HG03280 (cell line): ENCODE measurements at regions not wholly inside any gene's neighbourhood (a gene's known extent, or its start where the extent isn't known, plus 50 kb on each side); places are given as distances from the start of the nearest gene placed in this dataset.
"Not testable (repeated sequence)": the region's sequence is repeated elsewhere in the genome, so short reads cannot be mapped to it uniquely, and the experiment has no call there.

Experiments
- ATAC-seq: cut with Tn5 transposase; IDR thresholded peaks from one replicate; pipeline ENCODE4 v1.9.1; 2021; ENCODE audit warnings: mild to moderate bottlenecking, moderate library complexity; ENCODE audit not compliant: unreplicated experiment

DNA sequence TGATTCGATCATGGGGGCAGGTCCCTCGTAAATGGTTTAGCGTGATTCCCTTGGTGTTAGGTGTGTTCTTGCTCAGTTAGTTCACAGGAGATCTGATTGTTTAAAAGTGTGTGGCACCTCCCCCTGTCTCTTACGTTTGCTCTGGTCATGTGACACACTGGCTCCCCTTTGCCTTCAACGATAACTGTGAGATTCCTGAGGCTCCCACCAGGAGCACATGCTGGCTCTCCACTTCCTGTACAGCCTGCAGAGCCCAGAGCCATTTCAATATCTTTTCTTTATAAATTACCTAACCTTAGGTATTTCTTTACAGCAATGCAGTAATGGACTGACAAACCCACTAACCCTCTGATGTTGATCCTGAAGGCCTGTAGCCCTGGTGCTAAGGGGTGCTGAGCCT lies 141.9 kb downstream of the FCRL5 start:
- ATAC-seq = no peak

DNA sequence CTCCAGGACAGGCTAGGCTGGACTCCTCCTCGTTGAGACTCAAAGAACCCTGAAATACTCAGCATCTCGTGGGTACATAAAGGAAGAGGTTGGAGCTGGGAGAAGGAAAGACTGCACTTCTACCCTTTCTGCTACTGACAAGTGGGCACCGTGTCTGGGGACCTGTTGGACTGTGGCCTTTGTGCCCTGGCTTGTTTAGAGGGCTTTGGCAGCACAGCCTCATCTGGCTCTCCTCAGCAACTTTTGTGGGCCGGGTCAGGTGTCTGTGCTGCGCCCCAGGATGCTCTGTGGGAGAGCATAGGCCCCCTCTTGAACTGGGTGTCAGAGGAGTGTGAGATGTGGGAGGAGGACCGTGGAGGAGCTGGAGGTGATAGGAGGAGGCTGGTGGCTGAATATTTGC lies 142.4 kb downstream of the FCRL5 start:
- ATAC-seq = no peak

DNA sequence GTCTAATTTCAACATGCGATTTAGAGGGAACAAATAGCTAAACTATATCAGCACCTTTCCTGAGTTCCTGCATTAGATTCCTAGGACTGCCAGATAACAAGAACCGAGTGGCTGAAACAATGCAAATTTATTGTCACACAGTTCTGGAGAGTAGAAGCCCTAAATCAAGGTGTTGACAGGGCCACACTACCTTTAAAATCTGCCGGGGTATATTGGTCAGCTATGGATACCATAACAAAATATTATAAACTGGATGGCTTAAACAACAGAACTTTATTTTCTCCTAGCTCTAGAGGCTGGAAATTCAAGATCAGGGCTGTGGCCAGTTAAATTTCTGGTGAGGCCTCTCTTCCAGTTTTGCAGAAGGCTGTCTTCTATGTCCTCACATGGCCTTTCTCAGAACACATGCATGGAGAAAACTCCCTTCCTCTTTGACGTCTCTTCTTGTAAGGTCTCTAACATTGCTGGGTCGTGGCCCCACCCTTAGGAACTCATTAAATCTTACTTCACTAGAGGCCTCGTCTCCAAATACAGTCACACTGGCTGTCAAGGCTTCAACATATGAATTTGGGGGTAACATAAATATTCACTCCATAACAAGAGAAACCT lies 144.3 kb downstream of the FCRL5 start:
- no peak for ATAC-seq

DNA sequence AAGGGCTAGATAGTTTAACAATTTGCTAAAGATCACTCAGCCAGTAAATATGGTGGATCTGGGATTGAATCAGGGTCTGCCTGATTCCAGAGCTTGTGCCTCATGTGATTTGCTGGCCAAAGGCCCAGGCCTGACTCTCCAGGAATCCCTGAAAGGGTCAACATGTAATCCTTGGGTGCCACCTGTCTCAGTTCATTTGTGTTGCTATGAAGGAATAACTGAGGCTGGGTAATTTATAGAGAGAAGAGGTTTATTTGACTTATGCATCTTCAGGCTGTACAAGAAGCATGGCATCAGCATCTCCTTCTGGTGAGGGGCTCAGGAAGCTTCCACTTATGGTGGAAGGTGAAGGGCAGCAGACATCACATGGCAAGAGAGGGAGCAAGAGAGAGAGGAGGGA lies 144.9 kb downstream of the FCRL5 start:
- no peak for ATAC-seq

DNA sequence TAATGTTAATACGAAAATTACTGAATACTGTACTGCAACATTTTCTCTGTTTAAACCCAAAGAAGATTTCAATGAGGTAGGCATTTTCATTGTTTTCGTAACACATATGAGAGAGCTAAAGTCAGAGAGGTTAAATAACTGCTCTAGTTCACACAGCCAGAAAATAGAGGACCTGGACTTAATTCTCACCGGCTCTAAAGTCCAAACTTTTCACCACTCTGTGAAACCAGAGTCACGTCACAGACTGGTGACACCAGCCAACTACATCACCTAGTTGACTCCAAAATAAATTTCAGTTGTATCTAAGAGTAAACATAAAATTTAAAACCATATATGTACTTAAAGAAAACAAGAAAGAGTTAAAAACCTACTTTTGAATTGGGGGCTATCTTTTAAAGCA lies 146.7 kb downstream of the FCRL5 start:
- ATAC-seq = no peak

DNA sequence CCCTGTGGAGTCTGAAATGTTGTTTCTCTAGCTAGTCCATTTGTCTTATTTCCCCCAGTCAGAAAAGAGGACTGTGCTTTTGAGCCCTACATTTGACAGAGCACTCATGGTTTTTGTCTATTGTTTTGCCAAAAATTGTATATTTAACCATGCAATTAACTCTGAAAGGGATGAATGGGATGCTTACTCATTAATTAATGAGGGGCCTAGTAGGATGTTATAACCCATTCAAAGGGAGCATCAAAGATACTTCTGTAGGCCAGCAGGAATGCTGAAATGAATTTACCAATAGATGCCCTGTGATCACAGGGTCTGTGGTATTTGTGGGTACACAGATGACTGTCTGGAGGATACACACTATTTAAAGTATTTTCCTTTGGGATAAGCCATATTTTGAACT lies 147.7 kb downstream of the FCRL5 start:
- ATAC-seq = no peak

DNA sequence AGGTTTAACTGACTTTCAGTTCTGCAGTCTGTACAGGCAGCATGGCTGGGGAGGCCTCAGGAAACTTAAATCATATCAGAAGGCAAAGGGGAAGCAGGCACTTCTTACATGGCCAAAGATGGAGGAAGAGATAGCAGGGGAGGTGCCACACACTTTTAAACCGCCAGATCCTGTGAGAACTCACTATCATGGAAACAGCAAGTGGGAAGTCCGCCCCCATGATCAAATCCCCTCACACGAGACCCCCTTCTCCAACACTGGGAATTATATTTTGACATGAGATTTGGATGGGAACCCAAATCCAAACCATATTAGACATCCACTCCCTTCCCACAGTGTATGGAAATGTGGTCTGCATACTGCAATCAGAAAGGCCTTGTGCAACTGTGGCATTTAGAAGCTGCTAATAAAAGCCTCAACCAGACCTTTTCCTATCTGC lies 148.2 kb downstream of the FCRL5 start:
- no peak for ATAC-seq

DNA sequence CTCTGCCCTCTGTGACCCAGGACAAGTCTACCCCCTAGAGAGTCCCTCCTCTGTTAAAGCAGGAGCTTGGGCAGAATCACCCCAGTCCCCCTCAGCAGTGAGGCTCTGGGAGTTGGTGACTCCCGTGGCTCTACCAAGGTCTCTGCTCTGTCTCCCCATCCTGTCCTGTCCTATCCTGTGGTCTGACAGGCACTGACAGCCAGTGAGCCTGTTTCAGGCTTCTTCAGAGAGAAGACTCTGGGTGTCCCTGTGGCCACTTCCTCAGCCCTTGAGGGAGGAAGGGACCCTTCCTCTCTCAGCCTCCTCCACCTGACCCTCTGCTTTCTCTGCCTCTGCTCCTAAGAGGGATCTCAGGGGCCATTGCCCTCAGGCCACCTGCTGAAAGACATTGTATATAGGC lies 148.7 kb downstream of the FCRL5 start:
- ATAC-seq = no peak

DNA sequence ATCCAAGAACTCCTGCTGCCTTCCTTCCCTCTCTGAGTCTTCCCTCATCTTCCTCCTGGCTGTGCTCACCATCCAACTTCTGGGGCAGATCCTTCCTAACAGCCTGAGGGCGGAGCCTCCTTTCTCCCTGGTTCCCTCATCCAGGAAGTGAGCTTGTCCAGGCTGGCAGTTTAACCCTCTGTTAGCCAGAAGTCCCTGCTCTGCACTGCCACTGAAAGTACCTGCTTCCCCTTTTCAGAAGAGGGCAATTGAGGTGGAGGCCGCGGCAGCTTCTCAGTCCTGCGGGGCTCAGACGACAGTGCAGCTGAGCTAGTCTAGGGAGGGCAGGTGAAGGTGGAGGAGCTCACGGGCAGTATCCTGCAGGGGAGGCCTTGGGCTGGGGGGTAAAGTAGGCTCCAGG lies 149.1 kb downstream of the FCRL5 start:
- ATAC-seq = no peak

DNA sequence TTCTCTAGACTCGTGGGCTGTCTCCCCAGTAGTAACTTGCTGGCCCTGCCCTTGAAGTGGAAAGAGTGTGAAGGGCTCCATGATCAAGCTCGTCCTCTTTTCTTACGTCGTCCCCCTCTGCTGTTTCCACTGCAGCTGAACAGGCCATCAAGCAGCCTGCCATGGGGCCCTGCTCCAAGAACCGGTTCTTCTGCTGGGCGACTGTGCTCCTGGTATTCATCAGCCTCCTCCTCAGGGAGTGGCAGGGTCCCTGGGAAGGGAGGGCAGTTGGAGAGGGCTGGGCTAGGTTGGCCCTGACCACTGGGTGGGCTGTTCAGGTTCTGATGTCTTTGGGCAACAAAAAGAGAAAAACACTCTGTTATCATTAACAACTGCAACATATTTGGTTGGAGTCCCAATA lies 151.5 kb downstream of the FCRL5 start:
- ATAC-seq = no peak

DNA sequence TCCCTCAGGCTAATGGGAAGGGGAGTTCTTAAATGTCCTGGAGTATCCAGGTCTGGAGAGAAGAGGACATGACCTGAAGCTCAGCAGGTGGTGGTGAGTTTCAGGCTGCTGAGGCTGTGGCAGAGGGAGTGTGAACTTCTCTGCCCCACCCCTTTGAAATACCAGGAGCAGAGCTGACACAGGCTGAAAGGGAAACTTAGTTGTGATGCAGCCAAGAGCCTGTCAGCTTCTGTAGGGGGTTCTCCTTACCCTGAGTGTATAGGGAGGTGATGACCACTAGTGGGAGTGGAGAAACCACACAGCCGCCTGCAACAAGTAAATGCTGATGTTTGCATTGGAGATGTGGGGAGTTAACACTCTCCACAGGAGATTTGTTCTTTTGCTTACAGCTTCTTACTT lies 152.3 kb downstream of the FCRL5 start:
- ATAC-seq = no peak

DNA sequence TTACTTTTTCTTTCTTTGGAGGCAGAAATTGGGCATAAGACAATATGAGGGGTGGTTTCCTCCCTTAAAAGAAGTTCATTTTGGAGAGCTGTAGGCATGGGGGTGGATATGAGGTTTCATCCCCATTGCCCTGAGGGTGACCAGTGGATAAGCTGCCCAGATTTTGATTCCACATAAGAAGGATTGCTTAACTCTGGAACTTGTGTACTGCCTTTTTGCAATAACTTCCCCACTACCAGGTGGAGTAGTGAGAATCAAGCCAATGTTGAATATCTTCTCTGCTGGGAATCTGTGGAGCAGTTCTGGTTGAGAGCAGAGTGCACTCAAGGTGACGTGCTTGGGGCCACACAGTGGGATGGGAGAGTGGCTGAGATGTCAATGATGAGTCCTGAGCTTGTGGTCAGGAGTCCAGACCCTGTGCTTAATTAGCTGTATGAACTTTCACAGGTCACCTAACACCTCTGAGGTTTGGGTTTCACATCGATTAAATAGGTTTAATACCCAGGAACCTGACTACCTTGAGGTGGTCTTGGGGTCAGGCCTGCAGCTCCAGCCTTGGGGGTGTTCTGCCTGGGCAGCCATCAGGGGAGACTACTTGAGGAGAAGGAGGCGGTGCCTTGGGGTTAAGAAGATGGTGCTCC lies 152.9 kb downstream of the FCRL5 start:
- ATAC-seq = no peak

DNA sequence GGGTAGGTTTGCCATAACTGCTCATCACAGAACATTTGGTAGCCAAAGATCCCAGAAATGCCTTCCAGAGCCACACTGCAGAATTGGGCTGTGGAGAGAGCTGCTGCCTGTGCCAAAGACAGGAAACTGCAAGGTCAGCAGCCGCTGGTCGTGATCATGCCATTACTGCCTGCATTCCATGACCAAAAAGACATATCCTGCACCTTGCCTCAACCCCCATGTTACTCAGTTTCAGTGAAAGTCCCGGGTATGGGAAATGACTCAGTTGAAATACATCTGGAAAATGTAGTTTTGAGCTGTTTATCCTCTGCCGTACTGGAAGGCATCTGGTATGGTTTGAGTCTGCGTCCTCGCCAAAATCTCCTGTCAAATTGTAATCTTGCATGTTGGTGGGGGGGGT lies 161.7 kb downstream of the FCRL5 start:
- ATAC-seq = no peak

DNA sequence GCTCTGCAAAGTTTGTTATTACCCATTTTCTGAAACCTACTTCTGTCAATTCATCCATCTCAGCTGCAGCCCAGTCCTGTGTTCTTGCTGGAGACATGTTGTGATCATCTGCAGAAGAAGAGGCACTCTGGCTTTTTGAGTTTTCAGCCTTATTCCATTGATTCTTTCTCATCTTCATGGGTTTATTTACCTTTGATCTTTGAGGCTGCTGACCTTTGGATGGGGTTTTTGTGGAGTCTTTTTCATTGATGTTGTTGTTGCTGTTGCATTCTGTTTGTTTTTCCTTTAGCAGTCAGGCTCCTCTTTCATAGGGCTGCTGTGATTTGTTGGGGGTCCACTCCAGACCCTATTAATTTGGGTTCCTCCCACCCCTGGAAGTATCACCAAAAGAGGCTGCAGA lies 164.3 kb downstream of the FCRL5 start:
- ATAC-seq = no peak

DNA sequence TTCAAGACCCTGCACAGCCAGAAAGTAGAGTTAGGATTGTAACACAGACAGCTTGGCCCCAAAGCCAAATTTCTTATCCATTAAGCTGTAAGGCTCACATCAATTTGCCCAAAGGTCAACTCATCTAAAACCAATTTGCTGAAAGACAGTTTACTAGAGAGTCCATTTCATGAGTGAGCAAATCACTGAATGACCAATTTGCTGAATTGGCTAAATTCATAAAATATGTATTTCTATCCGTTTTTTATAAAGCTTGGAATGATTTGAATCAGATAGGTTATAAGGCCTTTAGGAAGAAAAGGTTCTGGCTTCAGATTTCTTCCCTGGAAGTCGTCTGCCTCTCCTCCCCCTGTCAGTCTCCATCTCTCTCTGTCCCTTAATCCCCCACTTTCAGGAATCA lies 168.1 kb downstream of the FCRL5 start:
- no peak for ATAC-seq

DNA sequence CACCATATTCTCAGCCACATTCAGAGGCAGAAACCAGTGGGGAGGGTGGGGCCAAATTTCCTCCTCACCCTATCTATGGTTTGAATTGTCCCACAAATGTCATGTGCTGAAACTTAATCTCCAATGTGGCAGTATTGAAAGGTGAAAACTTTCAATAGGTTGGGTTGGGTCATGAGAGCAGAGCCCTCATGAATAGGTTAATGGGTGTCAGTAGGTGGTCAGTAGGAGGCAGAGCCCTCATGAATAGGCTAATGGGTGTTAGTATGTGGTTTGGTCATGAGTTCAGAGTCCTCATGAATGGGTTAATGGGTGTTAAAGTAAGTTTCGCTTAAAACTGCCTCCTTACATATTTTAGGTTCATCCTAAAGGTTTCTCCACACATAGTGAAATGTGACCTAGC lies 170.0 kb downstream of the FCRL5 start:
- no peak for ATAC-seq

DNA sequence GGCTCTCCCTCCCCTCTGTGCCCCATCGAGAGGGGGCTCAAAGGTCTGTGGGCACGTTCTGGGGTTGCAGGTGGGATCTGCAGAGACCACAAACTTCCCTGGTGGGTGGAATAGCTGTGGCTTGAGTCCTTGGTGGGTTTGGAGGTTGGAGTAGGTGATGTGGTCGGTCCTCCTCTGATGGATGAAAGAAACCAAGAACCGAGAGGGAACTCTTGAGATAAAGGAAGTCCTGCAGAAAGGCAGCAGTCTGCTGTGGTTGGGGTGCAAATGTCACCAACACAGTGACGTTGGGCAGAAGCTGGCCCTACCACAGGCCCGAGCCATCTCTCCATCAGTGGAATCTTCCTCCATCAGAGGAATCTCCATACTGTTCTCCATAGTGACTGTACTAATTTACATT lies 171.8 kb downstream of the FCRL5 start:
- ATAC-seq = no peak

DNA sequence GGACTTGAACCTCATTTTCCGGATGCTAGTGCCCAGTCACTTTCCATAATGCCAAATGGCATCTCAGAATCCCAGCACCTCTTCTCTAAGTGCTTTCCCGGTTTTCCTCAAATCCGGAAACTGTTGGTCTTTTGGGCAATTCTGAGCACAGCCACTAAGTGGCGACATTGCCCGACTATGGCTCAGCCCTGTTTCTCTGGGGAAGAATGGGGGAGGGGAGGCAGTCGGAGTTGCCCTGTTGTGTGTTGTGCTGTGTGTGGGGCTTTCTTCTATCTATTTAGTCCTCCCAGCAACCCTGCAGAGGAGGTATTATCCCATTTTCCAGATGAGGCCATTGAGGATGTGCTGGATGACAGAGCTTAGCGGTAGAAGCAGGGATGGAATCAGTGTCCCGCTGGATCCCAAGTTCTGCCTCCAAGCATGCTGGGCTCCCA lies 175.0 kb downstream of the FCRL5 start:
- not testable (repeated sequence) for ATAC-seq

DNA sequence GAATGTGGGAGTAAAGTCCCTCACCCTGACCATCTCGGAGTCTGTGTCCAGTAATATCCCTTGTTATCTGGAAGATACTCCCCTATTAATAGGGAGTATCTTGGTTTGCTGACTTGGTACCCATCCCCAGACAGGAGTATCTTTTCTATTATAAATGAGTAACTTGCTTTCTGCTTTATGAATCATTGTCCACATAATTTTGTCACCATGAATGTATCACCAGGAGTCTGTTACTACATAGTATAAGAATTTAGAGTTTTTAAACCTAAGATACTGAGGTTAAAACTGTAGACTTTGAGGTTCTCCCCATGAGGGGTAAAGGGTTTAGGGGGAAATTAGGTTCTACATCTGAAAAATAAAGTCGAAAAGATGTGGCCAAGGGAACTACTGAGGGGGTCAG lies 175.6 kb downstream of the FCRL5 start:
- ATAC-seq = no peak

DNA sequence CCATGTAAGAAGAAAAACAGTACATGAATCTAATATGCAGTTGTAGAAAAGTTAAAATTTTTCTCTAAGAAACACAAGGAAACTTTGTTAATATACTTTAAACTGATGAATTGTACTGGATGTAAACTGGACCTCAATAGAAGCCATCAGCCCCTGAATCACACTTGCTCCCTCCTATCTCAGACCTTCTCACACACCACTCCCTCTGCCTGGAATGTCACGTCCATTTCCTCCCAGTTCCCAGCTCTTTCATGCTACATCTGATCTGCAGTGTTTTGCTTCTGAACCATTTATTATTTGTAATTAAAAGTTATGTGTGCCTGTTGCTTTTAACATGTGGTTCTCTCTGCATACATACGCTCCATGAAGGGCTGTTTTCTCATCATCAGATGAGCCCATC lies 180.0 kb downstream of the FCRL5 start:
- ATAC-seq = not testable (repeated sequence)

DNA sequence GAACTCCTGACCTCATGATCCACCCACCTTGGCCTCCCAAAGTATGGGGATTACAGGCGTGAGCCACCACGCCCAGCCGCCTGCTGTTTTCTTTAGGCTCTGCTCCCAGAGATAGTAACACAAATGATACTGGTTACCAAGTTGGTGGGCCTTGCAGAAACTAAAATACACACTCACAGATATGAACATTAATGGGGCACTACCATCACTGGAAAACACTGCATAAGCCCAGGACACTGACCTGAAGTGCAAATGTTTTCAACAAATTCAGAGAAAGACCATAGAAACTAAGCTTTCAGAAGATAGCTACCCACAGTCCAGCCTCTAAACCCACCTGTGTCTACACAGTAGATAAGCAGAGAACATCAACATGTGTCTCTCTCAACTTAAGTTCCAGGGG lies 180.5 kb downstream of the FCRL5 start:
- ATAC-seq = no peak

DNA sequence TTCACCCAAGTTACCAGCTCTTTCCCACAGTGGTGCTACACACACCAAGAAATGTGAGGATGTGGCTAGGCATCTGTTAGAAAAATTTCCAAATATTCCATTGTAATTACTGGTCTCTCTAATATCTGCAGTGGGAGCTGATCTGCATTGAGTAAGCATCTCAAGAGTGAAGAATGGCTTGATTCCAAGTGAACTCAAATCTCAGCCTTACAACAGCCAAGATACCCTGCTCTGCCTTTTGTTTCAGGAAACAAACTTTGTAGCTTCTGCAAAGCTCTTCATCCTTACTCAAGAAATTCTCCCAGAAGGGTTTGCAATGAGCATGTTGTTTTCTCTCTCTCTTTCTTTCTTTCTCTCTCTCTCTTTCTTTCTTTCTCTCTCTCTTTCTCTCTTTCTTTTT lies 181.1 kb downstream of the FCRL5 start:
- no peak for ATAC-seq

DNA sequence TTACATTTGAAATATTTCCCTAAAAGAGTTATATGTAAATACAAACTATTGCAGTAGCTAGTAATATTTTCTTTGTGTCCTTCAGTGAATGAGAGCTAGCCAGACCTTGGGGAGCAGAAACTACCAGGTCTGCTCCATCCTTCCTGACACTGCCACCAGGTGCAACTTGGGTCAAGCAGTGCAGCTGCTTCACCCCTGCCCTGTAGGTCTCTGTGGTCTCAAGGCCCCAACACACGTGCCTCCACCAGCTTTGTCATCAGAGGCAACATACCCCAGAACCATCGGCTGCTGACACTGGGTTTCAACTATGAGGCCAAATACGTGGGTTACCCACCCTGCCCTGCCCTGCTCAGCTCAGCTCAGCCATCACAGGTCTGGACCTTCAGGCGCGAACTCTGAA lies 181.6 kb downstream of the FCRL5 start:
- no peak for ATAC-seq
